ENCODE measurements at regions not wholly inside any gene's neighbourhood (a gene's known extent, or its start where the extent isn't known, plus 50 kb on each side); places are given as distances from the start of the nearest gene placed in this dataset.

DNA sequence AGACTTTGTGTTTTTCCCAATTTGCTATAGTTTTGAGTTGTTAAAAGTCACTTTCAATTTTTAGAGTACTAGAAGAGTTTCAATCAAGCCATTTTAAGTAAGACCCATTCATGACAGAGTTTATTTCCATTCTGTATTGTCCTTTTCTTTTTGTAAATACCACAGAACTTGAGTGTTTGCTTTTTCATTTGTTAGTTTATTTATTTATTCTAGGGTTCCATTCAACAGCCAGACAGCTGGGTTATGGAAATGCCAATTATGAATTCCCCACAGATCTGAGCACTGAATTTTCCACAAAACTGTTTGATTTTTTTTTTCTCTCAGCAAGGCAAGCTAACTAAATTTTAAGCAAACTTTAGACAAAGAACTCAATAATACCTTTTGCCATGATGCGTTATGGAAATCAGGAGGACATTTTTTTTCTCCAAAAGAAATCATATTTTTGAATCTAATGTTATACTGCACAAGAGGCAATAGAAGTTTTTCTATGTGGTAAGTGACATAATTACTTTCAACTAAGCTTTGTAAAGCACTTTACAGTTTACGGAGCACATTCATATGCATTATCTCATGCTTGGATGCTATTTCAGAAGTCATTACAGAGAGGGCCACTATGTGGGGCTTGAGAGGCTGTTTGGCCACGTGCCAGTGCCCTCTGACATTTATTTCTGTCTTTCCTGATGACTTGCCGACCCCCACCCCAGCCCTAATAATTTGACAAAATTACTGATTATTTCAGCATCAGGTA lies 181.5 kb downstream of the VRK1 start:
- no peak for TF ChIP-seq TRIM28 (IDR thresholded peaks at IDR 0.05; ENCODE audit: borderline replicate concordance, low read length)
- TF ChIP-seq, protein P1, sequence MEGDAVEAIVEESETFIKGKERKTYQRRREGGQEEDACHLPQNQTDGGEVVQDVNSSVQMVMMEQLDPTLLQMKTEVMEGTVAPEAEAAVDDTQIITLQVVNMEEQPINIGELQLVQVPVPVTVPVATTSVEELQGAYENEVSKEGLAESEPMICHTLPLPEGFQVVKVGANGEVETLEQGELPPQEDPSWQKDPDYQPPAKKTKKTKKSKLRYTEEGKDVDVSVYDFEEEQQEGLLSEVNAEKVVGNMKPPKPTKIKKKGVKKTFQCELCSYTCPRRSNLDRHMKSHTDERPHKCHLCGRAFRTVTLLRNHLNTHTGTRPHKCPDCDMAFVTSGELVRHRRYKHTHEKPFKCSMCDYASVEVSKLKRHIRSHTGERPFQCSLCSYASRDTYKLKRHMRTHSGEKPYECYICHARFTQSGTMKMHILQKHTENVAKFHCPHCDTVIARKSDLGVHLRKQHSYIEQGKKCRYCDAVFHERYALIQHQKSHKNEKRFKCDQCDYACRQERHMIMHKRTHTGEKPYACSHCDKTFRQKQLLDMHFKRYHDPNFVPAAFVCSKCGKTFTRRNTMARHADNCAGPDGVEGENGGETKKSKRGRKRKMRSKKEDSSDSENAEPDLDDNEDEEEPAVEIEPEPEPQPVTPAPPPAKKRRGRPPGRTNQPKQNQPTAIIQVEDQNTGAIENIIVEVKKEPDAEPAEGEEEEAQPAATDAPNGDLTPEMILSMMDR (tag by site-specific recombination; IDR thresholded peaks at IDR 0.05) = no peak
- TF ChIP-seq, protein P2, sequence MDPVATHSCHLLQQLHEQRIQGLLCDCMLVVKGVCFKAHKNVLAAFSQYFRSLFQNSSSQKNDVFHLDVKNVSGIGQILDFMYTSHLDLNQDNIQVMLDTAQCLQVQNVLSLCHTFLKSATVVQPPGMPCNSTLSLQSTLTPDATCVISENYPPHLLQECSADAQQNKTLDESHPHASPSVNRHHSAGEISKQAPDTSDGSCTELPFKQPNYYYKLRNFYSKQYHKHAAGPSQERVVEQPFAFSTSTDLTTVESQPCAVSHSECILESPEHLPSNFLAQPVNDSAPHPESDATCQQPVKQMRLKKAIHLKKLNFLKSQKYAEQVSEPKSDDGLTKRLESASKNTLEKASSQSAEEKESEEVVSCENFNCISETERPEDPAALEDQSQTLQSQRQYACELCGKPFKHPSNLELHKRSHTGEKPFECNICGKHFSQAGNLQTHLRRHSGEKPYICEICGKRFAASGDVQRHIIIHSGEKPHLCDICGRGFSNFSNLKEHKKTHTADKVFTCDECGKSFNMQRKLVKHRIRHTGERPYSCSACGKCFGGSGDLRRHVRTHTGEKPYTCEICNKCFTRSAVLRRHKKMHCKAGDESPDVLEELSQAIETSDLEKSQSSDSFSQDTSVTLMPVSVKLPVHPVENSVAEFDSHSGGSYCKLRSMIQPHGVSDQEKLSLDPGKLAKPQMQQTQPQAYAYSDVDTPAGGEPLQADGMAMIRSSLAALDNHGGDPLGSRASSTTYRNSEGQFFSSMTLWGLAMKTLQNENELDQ (tag by site-specific recombination; IDR thresholded peaks at IDR 0.05; ENCODE audit: low read depth) = no peak
